Left hindlimb (tissue), 1 donor: ENCODE measurements at regions not wholly inside any gene's neighbourhood (a gene's known extent, or its start where the extent isn't known, plus 50 kb on each side); places are given as distances from the start of the nearest gene placed in this dataset.
"Not testable (repeated sequence)": the region's sequence is repeated elsewhere in the genome, so short reads cannot be mapped to it uniquely, and the experiment has no call there.

ENCODE experiments used
- DNase-seq: peaks from one replicate; pipeline ENCODE4 v3.0.0-alpha.2; 2018

GRCh38 chr9:135391759-135392158 is 87.8 kb upstream of the PPP1R26 start:
- no peak for DNase-seq

DNA sequence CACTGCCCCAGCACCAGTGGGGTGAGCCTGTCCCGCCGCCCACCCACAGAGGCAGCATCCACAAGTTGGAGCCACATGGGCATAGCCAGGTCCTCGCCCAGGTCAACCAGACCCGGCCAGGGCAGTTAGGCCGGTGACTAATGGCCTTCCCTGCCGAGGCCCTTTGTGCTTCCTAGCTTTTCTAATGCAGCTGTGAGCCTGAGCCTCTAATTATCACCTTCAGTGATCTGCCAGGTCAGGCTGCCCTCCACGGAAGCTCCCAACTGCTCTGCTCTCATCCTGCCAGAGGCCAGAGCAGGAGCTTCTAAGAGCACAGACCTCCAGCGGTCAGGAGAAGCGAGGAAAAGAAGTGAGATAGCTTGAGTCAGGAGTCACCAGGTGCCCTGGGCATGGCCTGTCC is 87.1 kb upstream of the PPP1R26 start:
- no peak for DNase-seq

- no peak for DNase-seq
Measured at GRCh38 chr9:135394131-135394530, 85.5 kb upstream of the PPP1R26 start.

DNA sequence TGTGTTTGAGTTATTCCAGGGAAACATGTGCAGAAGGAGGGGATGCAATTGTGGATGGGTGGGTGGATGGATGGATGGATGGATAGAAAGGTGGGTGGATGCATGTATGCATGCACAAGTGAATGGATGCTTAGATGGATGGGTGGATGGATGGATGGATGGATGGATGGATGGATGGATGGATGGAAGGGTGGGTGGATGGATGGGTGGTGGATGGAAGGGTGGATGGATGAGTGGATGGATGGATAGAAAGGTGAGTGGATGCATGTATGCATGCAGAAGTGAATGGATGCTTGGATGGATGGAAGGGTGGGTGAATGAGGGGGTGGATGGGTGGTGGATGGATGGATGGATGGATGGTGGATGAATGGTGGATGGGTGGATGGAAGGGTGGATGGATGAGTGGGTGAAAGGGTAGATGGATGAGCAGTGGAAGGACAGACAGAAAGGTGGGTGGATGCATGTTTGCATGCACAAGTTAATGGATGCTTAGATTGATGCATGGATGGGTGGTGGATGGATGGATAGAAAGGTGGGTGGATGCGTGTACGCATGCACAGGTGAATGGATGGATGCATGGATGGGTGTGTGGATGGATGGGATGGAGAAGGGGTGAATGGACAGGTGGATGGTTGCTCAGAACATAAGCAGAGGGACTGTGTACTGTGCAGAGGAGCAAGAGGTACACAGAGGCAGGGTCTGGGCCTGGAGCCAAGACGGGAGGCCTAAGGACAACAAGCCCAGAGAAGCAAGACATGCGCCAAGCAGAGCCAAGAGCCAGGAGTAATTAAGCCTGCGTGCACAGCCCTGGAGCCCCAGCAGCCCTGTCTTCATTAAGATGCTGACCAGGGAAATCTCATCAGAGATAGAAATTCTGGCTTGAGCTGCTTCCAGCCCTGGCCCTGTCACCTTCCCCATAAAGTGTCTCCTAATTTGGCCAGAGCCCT is 84.6 kb upstream of the PPP1R26 start:
- no peak for DNase-seq

- no peak for DNase-seq
Measured at GRCh38 chr9:135397142-135397541, 82.4 kb upstream of the PPP1R26 start.

DNA sequence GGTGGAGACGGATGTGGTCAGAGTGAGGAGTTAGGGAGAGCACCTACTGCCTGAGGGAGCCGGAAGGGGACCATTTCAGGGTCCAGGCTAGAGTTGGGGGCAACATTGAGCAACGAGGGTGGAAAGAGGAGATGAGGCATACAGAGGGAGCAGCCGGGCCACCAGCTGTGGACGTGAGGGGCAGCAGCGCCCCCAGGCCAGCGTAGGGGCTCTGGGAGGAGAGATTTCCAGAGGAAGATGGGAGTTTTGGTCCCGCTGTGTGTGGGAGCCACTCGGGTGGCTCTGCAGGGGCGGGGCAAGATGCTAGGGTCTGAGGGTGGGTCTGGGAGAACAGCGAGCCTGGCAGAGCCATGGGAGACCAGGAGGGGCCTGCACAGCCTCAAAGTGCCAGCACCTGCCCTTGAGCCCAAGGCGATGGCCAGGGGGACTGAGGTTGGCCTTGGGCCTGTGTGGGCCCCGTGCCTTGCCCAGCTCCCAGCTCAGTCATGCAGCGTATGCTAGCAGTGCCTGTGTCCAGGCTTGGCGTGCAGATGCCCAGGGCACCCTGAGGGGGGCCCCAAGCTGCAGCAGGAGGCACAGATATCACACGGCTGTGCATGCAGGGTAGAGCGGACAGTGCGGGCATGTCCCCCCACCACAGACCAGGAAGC is 80.5 kb upstream of the PPP1R26 start:
- no peak for DNase-seq

DNA sequence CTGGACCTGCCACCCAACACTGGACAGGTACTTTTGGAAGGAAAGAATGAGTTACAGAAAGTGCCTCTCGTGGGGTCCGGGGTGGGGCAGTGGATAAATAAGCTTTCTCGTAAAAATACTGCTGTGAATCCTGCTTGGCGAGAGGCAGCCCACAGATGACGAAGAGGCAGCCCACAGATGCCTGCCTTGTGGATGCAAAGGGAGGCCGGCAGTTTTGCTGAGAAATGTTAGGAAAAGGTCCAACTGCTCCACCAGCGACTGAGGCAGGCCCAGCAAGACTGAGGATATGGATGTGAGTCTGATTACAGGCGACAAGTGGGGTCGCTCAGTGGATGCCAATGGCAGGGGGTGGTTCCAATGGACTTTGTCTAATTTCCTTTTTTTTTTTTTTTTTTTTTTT is 79.1 kb upstream of the PPP1R26 start:
- no peak for DNase-seq

DNA sequence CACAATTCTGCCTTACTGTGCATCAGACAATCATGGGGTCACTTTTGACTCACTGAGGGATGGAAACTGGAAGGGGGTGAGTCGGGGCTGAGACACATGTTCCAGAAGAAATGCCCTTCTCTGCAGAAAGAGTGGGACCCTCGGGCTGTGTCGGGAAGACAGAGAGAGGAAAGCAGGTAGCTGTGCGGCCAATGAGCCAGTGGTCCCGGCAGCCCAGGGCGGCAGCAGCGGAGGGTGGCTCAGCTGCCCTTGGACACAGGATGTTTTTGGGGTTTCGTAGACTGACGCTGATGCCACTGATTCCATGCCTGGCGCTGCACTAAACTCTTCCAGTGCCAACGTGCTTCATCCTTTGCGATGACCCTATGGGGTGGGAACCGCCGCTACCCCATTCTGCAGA is 78.4 kb upstream of the PPP1R26 start:
- DNase-seq, result no peak

- no peak for DNase-seq
Measured at GRCh38 chr9:135402048-135402738, 77.4 kb upstream of the PPP1R26 start.

DNA sequence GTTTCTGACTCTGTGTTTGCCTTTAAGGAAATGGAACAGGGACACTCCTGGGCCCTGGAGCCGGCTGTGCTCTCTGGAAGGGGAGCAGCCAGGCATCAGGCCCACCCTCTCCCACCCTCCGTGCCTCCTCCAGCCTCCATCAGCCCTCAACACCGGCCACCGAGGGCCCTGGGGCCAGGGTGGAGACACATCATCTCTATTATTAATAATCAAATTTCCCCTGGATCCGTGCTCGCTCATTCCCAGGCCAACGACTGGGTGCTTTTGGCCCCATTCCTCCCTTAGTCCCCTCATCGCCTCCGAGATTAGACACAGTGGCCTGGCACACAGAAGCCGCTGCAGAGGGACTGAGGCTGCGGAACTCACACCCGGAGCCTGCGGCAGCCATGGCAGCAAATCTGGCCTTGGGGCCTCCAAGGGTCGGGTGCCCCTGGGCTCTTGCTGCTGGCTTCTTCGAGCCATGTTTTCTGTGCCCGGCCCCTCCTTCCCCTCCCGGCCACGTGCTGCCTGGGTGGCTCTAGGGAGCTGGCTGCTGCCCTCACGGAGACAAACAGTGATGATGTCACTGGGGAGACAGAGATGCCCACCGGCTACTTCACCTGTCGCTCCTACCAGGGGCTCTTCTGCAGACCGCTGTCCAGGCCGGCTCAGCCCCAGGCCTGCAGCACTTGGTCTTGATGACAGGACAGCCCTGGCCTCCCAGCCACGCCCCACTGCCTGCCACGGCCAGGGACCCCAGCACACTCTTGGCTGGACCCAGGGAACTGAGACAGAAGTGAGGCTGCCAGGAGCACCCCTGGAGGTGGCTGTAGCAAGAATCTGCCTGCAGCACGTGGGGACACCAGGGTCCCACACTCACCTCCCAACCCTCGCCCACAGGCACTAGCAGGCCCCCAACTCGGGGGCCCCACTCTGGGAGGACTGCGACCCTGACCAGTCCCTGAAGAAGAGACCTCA is 76.6 kb upstream of the PPP1R26 start:
- no peak for DNase-seq

GRCh38 chr9:135403733-135404450 is 75.7 kb upstream of the PPP1R26 start:
- no peak for DNase-seq

GRCh38 chr9:135404451-135405144 is 75.0 kb upstream of the PPP1R26 start:
- no peak for DNase-seq

GRCh38 chr9:135405145-135405464 is 74.5 kb upstream of the PPP1R26 start:
- DNase-seq, result not testable (repeated sequence)

- DNase-seq, result no peak
Measured at GRCh38 chr9:135408476-135409254, 70.9 kb upstream of the PPP1R26 start.

- DNase-seq, result no peak
Measured at GRCh38 chr9:135409286-135410200, 70.0 kb upstream of the PPP1R26 start.

- no peak for DNase-seq
Measured at GRCh38 chr9:135410421-135410820, 69.2 kb upstream of the PPP1R26 start.

- DNase-seq, result no peak
Measured at GRCh38 chr9:135410831-135411473, 68.6 kb upstream of the PPP1R26 start.

- not testable (repeated sequence) for DNase-seq
Measured at GRCh38 chr9:135411605-135412004, 68.0 kb upstream of the PPP1R26 start.
